HG02642 (cell line): ENCODE measurements at regions not wholly inside any gene's neighbourhood (a gene's known extent, or its start where the extent isn't known, plus 50 kb on each side); places are given as distances from the start of the nearest gene placed in this dataset.
"Not testable (repeated sequence)": the region's sequence is repeated elsewhere in the genome, so short reads cannot be mapped to it uniquely, and the experiment has no call there.

ENCODE experiments used
- ATAC-seq: cut with Tn5 transposase; IDR thresholded peaks from one replicate; pipeline ENCODE4 v1.9.1; 2021; ENCODE audit warnings: mild to moderate bottlenecking; ENCODE audit not compliant: unreplicated experiment, poor library complexity

DNA sequence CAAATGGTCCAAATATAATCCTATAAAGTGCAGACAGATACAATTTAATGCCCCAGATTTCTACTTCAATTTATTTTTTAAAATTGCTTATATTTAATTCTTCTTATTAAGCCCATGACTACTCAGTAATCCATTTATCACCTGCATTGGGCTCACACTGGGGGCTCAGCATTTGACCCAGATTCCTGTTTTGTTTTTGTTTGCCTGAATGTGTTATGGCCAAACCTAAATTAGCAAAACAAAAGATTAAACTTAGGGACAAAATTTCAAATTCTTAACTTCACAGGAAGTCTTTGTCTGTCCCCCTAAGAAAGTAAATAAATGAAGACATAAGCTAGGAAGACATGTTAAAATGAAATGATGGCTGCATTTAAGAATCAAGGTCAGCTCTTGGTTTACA lies 322.3 kb downstream of the RMST start:
- no peak for ATAC-seq

DNA sequence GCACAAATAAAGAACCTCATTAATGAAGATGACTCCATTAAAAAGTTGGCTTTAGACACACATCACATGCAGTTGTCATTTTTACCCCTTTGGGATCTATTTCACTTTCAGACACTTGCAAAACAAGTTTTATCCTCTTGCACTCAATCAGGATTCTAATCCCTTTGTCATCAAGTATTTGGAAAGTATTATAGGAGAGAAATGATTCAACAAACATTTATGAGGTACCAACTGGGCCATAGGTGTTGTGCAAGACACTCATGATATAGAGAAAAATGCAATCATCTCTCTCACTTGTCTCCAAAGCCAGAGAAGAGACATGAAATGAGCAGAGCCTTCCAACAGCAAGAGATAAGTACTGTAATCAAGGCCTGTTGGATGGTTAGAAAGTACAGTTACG lies 327.7 kb downstream of the RMST start:
- ATAC-seq, result no peak

DNA sequence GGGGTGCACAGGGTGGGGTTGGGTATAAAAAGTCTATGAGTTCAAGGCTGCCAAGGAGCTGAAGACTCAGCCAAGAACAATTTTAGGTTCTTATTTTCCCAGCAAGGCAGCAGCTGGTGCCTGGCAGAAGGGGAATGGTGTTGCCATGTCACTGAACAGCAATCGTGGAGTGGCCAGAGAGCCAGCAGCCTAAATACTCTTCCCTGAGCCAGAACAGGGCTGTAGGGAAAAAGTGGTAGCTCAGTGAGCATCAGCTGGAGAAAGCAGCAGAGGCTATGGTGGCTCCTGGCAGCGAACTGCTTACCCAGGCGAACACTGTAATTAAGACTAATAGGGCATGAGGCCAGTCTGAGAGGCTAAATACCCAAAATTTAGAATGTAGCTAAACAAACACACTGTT lies 334.9 kb downstream of the RMST start:
- no peak for ATAC-seq

DNA sequence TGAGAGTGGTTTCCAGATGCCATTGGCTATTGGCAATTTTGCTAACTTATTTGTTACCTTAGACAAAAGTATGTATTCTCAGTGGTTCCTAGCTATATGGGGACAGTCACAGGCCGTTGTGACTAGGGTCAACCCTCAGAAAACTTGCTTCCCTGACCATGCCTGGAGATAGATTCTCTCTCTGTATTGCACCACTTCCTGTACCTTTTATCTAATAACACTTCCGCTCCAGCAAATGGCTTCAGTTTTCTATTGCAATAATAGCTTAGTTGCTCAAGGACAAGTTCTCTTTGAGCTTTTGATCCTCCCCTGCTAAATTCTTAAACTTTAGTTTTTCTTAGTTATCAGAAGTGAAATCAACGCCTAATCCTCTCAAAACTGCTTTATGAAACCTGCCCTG lies 338.0 kb downstream of the RMST start:
- no peak for ATAC-seq

DNA sequence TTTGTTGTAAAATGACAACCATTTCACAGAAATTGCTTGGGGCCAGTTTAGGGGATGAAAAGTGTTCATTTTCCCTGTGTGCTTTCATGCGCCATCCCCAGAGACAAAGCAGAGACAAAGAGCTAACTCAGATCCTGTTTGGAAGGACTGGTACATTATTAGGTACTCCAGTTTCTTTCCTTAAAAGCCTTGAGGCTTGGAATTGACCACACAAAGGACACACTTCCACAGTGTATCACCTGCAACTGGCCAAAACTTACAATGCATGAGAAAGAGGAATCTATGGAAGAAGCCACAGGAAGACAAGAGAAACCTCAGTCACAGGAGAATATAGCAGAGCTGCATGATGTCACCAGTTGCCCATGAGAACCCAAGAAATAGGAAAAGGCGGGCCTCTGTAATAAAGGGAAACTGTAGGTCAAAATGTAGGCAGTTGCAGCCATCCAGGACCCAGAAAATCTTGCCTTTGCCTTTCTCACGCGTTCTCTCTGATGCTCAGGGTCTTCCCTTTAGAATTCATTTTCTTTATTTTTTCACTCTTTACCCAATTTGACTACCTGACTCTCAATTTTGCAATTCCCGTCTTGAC lies 339.0 kb downstream of the RMST start:
- no peak for ATAC-seq

DNA sequence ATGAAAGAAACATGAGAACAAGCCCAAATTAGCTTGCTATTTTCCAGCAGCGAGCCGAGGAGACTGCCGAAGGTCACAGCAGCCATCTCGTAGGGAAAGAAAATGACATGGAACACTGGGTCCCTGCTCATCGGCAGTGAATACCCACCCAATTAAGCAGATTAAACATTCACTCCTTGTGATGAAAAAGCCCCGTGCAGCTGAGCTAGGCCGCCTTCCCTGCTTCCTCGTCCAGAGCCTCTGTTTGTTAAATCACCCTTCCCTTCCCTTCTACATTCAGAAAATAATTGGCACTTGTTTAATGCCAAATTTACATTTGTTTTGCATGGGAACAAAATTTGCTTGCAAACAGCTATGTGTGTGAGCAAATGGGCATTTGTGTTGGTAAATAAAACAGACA lies 342.5 kb downstream of the RMST start:
- no peak for ATAC-seq

DNA sequence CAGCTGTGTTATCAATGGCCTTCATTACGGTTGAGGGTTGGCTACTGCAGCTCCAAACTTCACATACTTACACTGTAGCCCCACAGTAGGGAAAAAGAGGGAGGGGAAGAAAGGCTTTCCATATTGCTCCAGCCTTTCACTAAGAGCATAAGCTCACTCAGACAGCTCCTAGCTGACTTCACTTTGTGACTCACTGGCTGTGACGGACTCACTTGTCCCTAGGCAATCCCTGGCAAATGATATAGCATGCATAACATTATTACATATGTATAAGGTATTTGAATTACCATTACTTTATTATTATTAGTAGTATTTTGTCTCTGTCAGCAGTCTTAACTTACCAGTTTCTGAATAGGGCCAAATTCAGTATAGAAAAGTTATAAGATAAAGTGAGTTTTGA lies 350.7 kb downstream of the RMST start:
- no peak for ATAC-seq

DNA sequence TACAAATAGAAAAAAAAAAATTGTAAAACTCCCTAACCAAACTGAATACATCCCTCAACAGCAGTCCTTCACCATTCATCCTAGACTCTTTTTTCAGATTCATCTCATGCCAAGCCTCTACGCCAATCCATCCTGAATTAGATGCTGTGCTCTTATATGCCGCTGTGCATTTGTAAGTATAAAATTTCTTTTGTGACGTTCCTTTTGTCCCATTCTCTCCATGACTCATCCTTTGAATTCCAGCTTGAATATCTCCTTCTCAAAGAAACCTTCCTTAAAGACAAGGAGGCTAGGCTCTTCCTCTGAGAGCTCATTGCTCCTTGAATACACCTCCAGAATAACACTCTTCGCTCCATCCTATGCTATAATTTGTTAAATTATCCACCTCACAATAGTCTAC lies 359.2 kb downstream of the RMST start:
- ATAC-seq, result no peak

DNA sequence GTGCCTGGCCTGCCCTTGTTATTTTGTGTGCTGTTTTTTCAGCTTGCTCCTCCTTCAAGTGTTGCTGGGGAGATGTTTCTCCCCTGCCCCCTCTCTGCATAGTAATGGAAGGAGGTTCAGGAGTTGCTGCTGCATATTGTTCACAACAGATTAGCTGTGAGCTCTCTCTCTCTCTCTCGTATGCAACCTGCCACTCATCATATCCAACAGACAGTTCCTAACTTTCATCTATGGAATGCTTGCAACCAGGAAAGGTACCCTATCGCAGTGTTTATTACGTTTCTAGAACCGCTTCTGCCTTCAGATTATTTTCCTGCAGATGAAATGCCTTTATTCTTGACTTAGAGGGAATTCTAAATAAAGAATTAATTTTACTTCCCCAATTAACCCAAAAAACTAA lies 372.9 kb downstream of the RMST start:
- ATAC-seq, result no peak

DNA sequence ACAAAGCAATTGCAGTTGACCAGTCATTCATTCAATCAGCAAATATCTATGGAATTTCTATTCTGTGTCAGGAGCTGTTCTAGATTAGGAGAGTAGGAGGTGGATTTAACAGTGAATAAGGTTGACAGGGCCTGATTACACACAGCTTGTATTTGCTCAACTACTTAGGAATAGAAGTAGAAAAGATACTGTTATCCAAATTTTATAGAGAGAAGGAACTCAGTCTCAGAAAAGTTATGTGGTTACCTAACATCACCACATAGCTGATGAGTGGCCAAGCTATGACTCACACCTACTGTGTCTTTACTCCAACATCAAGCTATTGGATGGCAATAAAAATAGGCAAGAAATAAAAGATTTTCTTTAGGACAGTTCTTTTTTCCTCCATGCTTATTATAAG lies 374.8 kb downstream of the RMST start:
- ATAC-seq, result no peak

DNA sequence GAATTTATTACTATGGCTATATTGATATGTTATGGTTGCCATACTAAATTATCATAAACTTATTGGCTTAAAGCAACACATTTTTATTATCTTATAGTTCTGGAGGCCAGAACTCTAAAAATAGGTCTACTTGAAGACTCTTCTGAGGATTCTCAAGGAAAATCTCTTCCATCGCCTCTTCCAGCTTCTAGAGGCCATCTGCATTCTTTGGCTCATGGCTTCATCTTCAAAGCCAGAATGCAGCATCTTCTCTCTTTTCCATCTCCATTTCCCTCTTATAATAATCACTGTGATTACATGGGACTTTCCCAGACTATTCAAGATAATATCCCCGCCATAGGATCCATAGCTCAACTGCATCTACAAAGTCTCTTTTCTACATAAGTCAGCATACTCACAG lies 385.4 kb downstream of the RMST start:
- no peak for ATAC-seq

DNA sequence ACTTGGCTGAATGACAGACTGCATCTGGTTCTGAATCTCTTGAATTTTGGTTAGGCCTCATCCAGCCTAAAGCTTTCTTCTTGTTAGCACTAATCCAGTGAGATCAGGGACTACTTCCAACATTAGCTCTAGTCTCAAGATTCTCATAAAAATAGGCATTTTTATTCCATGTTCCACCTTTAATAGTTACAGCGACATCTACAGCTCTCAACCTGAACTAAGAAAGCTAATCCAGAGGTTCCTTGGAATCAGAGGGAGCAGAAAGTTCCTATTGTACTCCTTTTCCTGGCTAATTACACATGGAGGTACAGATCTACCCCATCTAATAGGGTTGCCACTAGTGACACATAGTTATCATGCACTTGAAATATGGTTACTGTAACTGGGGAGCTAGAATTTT lies 391.9 kb downstream of the RMST start:
- no peak for ATAC-seq

DNA sequence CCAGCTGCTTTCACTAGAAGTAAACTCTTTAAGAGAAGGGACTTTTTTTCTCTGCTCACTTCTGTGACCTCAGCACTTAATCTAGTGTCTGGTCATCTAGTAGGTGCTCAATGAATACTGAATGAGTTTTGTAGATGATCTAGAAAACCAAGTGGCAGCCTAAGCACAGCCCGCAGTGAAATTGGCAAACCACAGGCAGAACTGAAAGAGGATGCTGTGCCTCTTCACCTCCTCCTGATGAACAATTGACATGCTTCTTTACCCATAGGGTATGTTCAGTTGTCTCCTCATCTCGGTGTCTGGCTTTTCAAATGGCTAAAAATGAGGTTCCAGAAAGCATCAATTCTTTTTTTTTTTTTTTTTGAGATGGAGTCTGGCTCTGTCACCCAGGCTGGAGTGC lies 399.5 kb downstream of the RMST start:
- no peak for ATAC-seq

DNA sequence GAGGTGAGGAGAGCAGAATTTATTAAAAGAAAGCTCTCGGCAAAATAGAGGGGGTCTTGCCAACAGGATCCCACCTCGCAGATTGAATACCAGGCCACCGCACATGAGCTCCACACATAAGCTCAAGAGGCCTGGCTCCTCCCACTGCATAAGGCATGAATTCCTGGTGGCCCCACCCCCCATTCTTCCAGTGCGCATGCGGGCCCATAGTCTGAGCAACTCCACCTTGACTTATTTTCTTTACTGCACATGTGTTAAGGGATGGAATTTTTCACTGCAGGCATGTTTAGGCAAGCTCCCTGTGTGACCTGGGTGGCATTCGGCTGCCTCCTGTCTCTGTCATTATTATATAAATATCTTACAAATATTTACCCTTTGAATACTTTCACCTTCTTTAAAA lies 412.5 kb downstream of the RMST start:
- ATAC-seq, result no peak

DNA sequence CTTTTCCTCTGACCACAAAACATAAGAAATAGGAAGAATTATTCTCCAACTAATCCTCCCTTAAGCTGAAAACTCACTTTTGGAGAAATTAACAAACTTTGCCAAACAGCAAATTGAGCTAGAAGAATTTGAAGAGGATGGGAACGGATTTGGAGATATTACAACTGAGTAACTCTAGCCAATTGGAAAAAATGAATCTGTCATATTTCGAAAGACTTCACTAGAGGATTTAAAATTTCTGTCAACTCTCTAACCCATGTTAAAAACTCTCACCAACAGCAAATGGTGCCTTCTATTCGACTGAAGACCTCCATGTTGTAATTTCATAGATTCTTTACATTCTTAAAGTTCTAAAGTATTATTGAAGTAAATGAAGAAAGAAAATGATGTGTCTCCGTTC lies 414.2 kb downstream of the RMST start:
- ATAC-seq, result no peak

DNA sequence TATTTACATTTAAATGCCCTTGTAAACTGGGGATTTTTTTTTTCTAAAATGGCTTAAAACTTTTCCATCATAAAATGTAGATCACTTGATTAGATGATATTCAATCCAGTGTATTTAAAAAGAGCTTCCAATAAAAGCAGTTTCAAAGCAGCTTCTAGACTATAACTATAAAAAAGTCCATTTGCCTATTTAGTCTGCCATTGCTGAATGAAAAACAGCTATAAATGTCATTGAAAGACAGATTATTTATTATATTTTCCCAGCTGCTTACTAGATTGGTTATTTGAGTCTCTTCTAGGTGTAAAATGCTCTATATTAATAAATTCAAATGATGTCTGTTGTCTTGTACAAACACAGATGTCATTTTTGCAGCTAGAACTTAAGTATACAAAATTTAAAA lies 414.8 kb downstream of the RMST start:
- no peak for ATAC-seq

DNA sequence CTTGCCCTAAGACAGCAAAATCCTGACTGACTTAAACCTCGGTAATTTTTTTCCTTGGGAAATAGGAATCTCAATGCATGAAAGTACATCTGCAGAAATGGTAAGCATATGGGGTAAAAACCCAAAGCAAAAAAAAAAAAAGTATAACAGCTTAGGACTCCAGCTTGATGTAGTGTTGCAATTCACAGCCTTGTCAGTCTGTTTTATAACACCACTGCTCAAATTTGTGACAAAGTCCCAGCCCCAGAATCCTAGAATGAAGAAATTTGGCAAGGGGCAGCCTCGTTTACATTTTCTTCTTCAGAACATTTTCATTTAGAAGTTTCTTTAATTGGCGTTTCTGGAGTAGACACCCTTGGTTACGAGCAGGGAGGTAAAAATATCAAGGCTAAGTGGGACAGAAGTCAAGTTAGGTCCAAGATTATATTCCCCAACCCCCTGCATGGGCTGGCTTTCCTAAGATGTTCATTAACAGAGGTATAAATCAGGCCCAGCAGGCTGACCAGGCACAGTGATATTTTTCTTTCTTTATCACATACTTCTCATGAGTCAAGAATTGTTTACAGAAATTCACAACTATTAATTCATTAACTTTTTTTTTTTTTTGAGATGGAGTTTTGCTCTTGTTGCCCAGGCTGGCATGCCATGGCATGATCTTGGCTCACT lies 424.0 kb downstream of the RMST start:
- no peak for ATAC-seq

DNA sequence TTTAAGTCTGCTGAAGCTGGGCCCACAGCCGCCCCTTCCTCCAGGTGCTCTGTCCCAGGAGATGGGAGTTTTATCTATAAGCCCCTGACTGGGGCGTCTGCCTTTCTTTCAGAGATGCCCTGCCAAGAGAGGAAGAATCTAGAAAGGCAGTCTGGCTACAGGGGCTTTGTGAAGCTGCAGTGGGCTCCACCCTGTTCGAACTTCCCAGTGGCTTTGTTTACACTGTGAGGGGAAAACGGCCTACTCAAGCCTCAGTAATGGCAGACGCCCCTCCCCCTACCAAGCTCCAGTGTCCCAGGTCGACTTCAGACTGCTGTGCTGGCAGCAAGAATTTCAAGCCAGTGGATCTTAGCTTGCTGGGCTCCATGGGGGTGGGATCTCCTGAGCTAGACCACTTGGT lies 435.3 kb downstream of the RMST start:
- not testable (repeated sequence) for ATAC-seq

DNA sequence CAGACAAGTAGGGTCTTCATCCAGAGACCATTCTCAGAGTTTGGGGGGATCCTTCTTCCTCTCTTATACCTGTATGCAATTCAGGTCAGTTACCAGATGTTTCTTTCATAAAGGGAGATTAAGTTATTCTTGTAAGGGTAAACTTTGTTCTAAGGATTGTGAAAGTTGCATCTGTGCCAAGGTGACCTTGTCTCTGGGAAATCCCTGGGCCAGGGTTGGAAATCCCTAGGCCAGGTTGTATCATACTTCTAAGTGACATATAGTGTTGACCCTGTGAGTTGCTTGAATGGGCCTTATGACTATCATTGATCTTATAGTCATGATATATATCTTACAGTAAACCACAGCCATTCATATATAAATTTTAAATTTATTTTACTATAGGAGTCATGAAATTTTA lies 436.9 kb downstream of the RMST start:
- ATAC-seq, result no peak

DNA sequence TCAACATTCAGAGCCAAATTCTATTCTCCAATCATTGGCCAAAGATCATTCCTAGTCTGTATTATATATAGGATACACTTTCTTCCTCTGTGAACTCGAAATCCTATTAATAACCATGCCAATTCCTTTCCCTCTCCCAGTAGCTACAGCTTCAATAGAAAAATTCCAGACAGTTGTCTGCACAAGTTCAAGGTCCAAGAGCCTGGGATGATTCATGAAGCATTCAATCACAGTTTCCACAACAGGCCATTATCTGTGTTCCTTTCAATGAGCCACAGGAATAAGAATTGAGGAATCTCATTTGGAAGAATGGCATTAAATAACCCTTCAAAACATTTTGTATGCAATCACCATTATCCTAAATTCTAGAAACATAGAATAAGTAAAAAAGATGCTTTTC lies 437.4 kb downstream of the RMST start:
- no peak for ATAC-seq

DNA sequence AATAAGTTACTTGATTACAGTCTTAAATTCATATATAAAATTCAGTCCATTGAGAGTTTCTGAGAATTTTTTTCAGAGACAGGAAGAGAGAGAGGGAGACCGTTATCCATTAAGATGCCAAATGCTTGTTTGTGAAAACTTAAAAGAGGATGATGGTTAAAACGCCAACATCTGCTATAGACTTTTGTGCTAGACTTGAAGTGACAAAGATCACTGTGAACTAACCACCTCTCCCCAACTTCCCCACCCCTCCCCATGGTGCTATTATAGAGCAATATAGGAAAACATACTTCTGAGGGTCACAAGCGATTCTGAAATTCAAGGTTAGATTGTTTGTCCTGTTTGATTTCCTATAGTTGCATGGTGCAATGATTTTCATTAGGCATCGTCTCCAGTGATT lies 440.8 kb downstream of the RMST start:
- no peak for ATAC-seq

DNA sequence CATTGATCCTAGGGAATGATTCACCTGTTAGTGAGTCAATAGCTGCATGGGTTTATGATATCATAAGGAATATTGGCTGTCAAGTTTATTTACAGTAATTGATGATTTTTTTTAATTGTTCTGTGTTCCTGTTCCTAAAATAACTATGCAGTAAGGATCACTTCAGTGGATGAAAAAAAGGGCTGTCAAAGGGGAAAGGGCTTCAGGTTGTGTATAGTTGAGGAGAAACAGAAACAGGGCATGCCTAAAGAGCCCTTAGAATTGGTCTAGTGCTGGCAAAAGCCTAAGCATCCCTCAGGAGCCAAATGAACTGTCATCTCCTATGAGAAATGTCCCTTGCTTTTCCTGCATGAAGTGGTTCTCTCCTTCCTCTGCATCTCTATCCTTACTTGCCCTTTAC lies 444.9 kb downstream of the RMST start:
- ATAC-seq, result no peak

DNA sequence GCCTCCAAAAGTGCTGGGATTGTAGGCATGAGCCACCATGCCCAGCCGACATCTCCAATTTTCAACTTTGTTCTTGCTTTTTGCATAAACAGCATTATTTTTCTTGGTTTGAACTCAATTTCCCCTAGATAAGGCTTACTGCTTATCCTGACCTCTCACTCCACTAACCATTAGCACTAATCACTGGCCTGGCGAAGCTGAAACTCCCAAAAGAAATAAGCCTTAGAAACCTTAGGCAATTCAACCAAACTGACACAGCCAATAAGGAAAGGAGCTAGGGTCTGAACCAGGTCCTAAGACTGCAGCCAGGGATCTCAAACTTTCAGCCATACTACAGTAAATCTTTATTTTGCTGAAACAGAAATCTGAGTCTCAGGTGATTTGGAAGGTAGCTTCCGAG lies 448.0 kb downstream of the RMST start:
- ATAC-seq, result no peak
